OCI-LY7 (cell line): ENCODE measurements at regions not wholly inside any gene's neighbourhood (a gene's known extent, or its start where the extent isn't known, plus 50 kb on each side); places are given as distances from the start of the nearest gene placed in this dataset.

Experiments
- CTCF ChIP-seq: fragments of 200-600 bp; sonication (generic); conservative IDR thresholded peaks from 2 replicates; pipeline ENCODE4 v1.5.1; 2014; ENCODE audit warnings: mild to moderate bottlenecking, antibody characterized with exemption, low read length, moderate library complexity, mixed read lengths
- EZH2phosphoT487 ChIP-seq: fragments of 200-600 bp; sonication (generic); IDR thresholded peaks from 2 replicates; pipeline ENCODE4 v1.6.1; 2018; ENCODE audit warnings: low read depth, borderline replicate concordance, mild to moderate bottlenecking, mixed run types, antibody characterized with exemption, low read length, moderate library complexity, mixed read lengths

- TF ChIP-seq CTCF (no peak), EZH2phosphoT487 (no peak)
Measured at GRCh38 chr9:79053598-79053997, 518.2 kb upstream of the TLE4 start.
